NB4 (cell line): ENCODE measurements at regions not wholly inside any gene's neighbourhood (a gene's known extent, or its start where the extent isn't known, plus 50 kb on each side); places are given as distances from the start of the nearest gene placed in this dataset.
A peak's percentile ranks its signal among the peaks of the same experiment; 100 is the strongest.

Experiments used
- DNase-seq: peaks from one replicate; pipeline ENCODE4 v3.0.0; 2010; ENCODE audit warnings: low read depth
- H3K4me3 ChIP-seq: one replicate; pipeline ENCODE4 v1.5.1; 2011; ENCODE audit warnings: mild to moderate bottlenecking, low read depth, low read length, moderate library complexity
- CTCF ChIP-seq: IDR thresholded peaks from one replicate; pipeline ENCODE4 v1.5.1; 2012; ENCODE audit warnings: low read depth, low read length
- MAX ChIP-seq: IDR thresholded peaks from 2 replicates; pipeline ENCODE4 v1.6.1; 2011; ENCODE audit warnings: low read depth, low read length
- MYC ChIP-seq: IDR thresholded peaks from 2 replicates; pipeline ENCODE4 v1.6.1; 2011; ENCODE audit warnings: low read depth, low read length
- POLR2A ChIP-seq: IDR thresholded peaks from 2 replicates; pipeline ENCODE4 v1.6.1; 2011; ENCODE audit warnings: mild to moderate bottlenecking; ENCODE audit not compliant: insufficient read length; ENCODE audit errors: extremely low read depth

GRCh38 chr16:82350560-82350959 is 180.5 kb upstream of the MPHOSPH6 start:
- H3K4me3 ChIP-seq = no peak overlapping the region
- DNase-seq = no peak
- TF ChIP-seq MAX = no peak
- TF ChIP-seq MYC = no peak
- no peak for TF ChIP-seq POLR2A
- TF ChIP-seq CTCF = no peak

- TF ChIP-seq MAX (no peak), MYC (no peak), POLR2A (no peak), CTCF (no peak)
- DNase-seq = no peak
- H3K4me3 ChIP-seq = no peak overlapping the region
These were observed 175.3 kb upstream of the MPHOSPH6 start for GRCh38 chr16:82345318-82345717.

GRCh38 chr16:82344157-82344556 is 174.1 kb upstream of the MPHOSPH6 start:
- H3K4me3 ChIP-seq = no peak overlapping the region
- DNase-seq = peak; percentile 22
- TF ChIP-seq POLR2A = no peak
- TF ChIP-seq MYC = no peak
- TF ChIP-seq CTCF = peak; percentile 60
- no peak for TF ChIP-seq MAX

- no peak overlapping the region for H3K4me3 ChIP-seq
- TF ChIP-seq CTCF = no peak
- TF ChIP-seq MYC = no peak
- TF ChIP-seq MAX = no peak
- TF ChIP-seq POLR2A = no peak
- DNase-seq = no peak
These were observed 171.2 kb upstream of the MPHOSPH6 start for GRCh38 chr16:82341146-82341669.

GRCh38 chr16:82340531-82340930 is 170.5 kb upstream of the MPHOSPH6 start:
- no peak overlapping the region for H3K4me3 ChIP-seq
- DNase-seq = no peak
- no peak for TF ChIP-seq MYC
- no peak for TF ChIP-seq MAX
- TF ChIP-seq CTCF = no peak
- TF ChIP-seq POLR2A = no peak
